ENCODE measurements at regions not wholly inside any gene's neighbourhood (a gene's known extent, or its start where the extent isn't known, plus 50 kb on each side); places are given as distances from the start of the nearest gene placed in this dataset.
"Not testable (repeated sequence)": the region's sequence is repeated elsewhere in the genome, so short reads cannot be mapped to it uniquely, and the experiment has no call there.

DNA sequence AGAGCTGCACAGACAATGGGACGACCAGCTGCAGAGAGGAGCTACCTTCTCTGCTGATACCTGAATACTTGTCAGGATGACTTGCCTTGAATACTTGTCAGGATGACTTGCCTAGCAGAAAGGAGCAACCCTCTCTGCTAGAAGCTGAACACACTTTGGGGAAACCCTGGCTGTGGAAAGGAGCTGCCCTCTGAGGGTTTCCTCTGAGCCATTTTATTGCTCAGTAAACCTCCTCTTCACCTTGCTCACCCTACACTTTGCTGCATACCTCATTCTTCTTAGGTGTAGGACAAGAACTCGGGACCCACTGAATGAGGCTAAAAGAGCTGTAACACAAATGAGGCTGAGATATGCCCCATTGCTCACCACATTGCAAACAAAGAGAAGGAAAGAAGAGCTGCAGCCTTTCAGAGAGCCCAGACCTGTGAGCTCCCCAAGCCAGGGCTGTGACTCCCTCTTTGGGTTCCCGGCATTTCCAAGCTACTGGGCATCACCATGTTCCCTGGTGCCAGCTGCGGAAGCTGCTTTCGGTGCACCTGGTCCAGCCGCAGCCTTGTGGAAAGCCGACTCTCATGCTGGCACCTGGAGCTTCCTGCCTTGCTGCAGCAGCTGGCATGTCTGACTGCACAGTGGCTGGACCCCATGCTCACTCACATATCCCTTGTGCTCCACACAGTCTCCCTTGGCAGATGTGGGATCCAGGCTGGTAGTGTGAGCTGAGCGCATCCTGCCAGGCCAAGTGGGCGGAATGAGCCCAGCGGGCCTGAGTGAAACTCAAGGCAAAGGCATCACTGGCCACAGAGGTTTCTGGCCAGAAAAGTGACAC is 106.7 kb upstream of the AHI1 start:
- no peak for DNase-seq (ENCODE audit: extremely low read depth, low read depth)

DNA sequence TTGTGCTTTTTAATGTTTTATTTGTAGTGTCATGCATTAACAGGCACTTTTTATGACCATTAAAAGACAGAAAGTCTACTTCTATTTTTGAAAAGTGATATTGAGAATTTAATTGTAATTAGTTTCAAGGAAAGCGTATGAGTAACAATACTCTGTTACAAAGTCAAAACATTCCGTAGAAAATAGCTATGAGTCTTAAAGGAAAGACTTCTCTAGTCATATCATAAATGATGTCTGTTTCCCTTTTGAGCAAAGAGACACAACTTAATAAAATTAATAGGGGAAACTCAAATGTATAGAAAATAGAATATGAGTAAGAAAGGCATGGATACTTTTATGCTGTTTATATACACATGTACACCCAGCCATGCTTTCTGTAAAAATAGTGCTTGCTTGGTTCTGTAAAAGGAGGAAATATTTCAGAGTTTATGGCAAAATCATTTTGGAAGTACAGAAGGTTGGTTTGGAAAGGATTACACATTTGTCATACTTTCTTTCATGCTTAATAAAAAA is 107.8 kb upstream of the AHI1 start:
- no peak for DNase-seq (ENCODE audit: extremely low read depth, low read depth)

DNA sequence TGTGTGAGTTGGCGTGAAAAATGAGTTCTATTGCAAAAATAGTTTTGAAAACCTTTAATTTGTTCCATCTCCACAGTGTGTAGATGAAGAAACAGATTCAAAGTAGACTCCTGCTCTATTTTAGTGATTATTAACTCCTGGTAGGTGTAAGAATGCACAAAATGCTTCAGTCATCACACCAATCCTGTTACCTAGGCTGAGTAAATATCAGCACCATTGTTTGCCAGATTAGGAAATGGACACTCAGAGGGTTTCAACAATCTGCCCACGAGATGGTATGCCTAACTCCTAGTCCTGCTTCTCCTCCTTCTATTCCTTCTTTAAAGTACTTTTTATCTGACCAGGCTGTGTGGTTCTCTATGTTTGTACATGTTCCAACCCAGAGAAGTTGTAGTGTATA is 108.9 kb upstream of the AHI1 start:
- DNase-seq (ENCODE audit: extremely low read depth, low read depth), result no peak

- no peak for DNase-seq (ENCODE audit: extremely low read depth, low read depth)
These were observed 110.5 kb upstream of the AHI1 start for GRCh38 chr6:135608031-135608430.

- not testable (repeated sequence) for DNase-seq (ENCODE audit: extremely low read depth, low read depth)
These were observed 112.7 kb upstream of the AHI1 start for GRCh38 chr6:135610192-135610591.

DNA sequence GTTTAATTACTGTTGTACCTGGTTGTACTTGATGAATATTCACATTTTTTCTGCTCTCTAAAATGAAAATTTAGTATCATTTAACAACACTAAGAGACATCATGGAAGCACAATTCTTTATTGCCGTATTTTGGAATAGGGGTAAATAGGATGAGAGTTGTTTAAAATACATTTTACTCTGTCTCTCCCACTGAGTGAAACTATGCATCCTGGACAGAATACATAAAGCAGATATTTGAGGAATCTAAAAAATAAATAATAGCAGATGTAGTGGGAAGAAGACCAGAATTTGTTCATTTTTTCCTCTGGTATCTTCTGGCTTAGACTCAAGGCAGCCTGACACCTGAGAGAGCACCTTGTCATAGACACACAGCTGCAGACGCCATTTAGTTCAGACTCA is 119.1 kb upstream of the AHI1 start:
- no peak for DNase-seq (ENCODE audit: extremely low read depth, low read depth)

DNA sequence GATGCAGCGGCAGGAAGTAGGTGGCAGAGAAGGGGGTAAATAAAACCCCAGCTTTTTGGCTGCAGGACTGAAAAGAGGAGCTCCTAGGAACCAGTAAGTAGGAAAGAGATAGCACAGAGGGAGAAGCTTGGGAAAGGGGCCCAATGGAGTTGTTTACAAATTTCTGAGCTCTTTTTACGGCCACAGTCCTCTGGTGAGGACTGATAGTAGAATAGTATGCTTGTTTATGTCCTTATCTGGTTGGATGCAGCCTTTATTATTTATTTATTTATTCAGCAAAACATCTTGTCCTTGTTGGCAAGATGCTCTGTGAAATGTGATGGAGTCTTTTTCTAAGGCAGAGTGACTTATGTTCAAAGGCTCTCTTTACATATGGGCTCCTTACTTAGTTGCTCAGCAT is 119.7 kb upstream of the AHI1 start:
- no peak for DNase-seq (ENCODE audit: extremely low read depth, low read depth)

DNA sequence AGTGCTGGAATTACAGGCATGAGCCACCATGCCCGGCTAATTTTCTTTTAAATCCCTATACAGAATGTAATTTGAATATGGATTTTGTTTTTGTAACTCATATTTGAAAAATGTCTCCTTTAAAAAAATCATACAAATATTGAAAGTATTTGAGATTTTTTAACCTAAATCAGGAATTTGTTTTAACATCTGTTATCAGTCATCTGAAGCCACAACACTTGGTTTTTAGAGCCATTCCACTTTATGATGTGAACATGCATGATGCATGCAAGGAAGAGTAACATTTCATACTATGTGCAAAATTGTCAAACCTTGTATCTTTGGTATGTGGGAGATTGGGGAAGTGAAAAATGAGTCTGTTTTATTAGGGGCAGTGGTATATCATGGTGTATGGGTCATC is 124.5 kb upstream of the AHI1 start:
- no peak for DNase-seq (ENCODE audit: extremely low read depth, low read depth)

- no peak for DNase-seq (ENCODE audit: extremely low read depth, low read depth)
These were observed 126.4 kb upstream of the AHI1 start for GRCh38 chr6:135623979-135624378.

DNA sequence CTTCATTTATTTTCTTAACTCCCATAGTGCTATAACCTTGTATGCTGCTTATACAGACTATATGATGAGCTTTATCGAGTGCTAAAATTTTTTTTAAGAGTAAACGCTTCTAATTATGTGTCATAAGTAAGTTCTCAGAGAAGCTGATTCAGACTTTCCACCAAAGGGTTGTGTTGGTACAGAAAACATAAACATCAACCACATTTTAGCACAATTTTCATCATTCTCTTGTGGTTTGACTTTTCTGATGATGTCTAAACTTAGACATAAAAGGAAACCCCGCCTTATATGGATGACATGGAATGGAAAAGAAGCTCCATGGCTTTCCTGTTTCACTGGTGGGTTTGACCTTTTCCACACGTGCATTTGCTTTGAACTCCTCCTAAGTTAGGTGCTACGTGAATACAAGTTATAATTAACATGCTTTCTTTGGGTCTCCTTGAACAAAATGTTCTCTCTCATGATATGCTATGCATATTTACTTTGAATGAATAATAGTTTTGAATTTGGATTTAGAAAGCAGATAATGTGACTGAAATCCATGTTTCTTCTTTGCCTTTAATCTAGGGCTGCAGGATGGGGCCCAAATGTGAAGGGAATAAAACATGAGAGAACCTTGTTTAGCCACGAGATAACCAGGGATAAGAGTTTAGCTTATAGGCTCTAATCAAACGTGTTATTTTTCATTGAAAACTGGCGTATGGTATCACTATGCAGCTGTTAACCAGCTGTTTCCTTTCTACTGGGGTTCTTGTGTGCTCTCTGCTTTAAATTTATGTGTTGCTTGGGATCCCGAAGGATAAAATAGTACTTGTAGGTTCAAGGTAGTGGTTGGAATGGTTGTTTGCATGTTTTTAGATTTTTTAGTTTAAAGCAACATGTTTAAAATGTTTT is 127.1 kb upstream of the AHI1 start:
- DNase-seq (ENCODE audit: extremely low read depth, low read depth), result no peak

DNA sequence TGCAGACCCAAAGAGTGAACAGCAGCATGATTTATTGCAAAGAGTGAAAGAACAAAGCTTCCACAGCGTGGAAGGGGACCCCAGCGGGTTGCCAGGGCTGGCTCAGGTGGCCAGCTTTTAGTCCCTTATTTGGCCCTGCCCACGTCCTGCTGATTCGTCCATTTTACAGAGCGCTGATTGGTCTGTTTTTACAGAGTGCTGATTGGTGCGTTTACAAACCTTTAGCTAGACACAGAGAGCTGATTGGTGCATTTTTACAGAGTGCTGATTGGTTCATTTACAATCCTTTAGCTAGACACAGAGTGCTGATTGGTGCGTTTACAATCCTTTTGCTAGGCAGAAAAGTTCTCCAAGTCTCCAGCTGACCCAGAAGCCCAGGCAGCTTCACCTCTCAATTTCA is 128.5 kb upstream of the AHI1 start:
- not testable (repeated sequence) for DNase-seq (ENCODE audit: extremely low read depth, low read depth)

DNA sequence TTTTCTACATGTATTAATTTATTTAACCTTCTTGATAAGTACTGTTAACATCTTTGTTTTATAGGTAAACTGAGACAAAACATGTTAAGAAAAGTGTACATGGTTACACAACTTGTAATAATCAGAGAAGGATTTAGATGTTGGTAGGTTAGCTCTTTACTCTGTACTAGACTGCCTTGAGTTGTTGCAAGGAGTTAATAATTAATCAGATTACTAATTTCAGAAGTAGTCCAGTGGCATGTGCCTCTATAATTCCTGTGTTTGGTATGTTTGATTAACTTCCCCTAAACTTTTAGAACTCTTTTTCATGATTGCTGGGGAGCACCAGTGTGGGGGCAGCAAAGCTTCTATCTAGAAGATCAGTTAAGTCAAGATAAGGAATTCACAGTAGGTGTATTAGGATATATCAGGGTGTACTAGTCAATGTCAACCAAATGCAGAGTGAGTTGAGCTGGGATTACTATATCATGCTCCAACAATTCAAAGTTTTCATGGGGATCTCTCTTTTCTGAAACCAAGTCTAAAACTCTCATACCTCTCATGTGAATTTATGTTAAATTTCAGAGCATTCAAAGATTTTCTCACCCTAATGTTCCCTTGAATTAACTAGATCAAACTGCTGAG is 129.7 kb upstream of the AHI1 start:
- DNase-seq (ENCODE audit: extremely low read depth, low read depth), result no peak

DNA sequence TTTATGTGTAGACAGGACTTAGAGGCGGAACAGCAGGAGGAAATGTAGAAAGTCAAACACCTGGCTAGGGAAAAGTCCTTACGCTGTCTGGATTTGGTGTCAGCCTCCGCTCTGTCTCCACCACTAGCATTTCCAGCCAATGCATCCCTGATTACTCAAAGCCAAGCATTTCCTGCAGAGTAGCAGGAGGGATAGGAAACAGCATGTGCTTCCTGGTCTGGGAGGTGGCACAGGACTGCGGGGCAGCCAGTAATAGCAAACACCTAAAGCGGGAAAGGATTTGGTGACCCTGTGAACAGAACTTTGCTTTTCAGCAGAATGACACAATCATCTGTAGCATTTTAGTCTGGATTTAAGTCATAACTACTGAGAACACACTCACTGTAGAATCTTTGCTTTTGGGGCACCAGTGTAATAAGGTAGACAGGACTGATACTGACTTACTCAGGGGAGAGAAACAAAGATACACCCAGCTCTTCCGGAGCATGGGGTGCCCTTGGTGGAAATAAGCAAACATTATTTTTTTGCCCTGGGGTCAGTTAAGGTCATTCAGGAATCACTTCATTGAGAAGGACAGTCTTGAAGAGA is 133.3 kb upstream of the AHI1 start:
- no peak for DNase-seq (ENCODE audit: extremely low read depth, low read depth)

- DNase-seq (ENCODE audit: extremely low read depth, low read depth), result no peak
These were observed 134.3 kb upstream of the AHI1 start for GRCh38 chr6:135631821-135632220.

GRCh38 chr6:135633573-135633972 is 136.0 kb upstream of the AHI1 start:
- no peak for DNase-seq (ENCODE audit: extremely low read depth, low read depth)

GRCh38 chr6:135637701-135638100 is 140.2 kb upstream of the AHI1 start:
- DNase-seq (ENCODE audit: extremely low read depth, low read depth), result no peak

GRCh38 chr6:135638108-135638507 is 140.6 kb upstream of the AHI1 start:
- no peak for DNase-seq (ENCODE audit: extremely low read depth, low read depth)

- no peak for DNase-seq (ENCODE audit: extremely low read depth, low read depth)
These were observed 142.5 kb upstream of the AHI1 start for GRCh38 chr6:135640048-135640447.

DNA sequence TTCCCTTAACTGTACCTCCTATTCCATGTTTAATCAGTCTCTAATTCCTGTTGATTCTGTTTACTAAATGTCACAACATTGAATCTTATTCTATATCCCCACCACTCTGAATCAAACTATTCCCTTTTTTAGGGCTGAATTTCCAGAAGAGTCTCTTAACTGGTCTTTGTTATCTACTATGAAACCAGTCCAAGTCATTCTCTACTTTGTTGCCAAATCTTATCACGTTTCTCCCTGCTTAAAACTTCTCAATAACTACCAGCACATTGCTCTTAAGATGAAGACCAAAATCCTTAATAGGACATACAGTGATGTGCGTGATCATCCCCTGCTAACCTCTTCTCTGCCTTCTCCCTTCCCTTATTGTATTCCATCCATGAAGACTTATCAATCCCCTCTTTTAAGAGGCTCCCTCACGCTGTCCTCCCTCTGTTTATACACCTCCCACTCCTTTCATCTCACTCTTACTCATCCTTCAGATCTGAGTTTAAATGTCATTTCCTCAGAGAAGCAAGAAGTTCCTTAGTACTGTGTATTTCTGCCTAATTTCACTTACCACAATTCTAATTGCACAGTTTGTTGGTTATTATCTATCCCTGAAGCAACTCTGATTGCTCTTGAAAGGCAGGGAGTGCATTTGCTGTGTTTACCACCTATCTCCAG is 143.0 kb upstream of the AHI1 start:
- DNase-seq (ENCODE audit: extremely low read depth, low read depth), result no peak

DNA sequence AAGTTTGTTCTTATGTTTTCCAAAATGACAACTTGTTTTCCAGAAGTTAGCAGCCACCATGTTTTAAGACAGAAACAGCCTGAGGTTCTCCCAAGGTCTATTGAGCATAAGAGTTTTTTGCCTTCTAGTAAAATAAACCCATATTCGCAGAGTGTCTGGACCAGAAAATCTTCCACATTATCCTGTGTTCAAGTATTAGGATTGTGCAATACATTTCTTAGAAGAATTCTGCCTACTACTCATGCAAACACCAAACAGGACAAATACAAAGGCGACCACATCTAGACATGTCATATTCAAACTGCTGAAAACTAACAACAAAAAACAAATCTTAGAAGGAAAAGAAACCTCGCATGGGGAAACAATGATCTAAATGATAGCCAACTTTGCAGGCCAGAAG is 145.4 kb upstream of the AHI1 start:
- no peak for DNase-seq (ENCODE audit: extremely low read depth, low read depth)
